ENCODE measurements at regions not wholly inside any gene's neighbourhood (a gene's known extent, or its start where the extent isn't known, plus 50 kb on each side); places are given as distances from the start of the nearest gene placed in this dataset.
A peak's percentile ranks its signal among the peaks of the same experiment; 100 is the strongest.

DNA sequence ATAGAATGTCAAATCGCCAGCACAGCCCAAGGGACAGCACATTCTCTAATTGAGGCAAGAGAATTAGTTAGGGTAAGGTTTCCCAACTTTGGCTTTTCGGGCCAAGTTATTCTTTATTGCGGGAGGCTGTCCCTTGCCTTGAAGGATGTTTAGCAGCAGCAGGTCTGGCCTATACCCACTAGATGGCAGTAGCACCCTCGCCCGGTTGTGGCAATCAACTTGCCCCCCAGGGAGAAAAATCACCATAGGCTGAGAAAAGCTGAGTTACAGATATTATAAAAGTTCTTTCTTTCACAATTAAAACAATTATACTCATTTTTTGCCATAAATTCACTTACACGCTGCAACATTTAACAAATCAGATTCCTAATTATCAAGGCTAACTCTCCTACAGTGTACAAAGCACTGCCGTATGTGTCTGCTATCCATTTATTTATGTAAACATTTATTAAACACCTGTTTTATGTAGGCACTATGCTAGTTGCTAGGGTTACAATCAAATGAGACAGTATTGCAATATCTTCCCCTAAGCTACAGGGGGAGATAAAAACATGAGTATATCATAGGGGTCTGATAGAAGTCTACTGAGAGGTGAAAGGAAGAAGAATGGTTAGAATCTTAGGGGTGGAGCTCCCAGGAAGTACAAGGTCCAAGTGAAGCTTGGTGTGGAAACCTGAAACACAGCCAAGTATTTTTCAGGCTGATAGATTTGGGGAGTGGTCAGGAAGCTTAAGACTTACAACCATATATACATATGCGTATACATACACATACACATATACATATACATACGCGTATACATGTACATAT, 452.3 kb downstream of the RAB38 start:
- TF ChIP-seq, protein P1, sequence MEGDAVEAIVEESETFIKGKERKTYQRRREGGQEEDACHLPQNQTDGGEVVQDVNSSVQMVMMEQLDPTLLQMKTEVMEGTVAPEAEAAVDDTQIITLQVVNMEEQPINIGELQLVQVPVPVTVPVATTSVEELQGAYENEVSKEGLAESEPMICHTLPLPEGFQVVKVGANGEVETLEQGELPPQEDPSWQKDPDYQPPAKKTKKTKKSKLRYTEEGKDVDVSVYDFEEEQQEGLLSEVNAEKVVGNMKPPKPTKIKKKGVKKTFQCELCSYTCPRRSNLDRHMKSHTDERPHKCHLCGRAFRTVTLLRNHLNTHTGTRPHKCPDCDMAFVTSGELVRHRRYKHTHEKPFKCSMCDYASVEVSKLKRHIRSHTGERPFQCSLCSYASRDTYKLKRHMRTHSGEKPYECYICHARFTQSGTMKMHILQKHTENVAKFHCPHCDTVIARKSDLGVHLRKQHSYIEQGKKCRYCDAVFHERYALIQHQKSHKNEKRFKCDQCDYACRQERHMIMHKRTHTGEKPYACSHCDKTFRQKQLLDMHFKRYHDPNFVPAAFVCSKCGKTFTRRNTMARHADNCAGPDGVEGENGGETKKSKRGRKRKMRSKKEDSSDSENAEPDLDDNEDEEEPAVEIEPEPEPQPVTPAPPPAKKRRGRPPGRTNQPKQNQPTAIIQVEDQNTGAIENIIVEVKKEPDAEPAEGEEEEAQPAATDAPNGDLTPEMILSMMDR (IDR thresholded peaks at IDR 0.05) = peak in 1 of 4 experiments; percentile 32
- TF ChIP-seq POLR2AphosphoS5 (IDR thresholded peaks at IDR 0.05) = no peak

Measured in gastroesophageal sphincter (tissue), 3 donors.